K562 (cell line): ENCODE measurements at regions not wholly inside any gene's neighbourhood (a gene's known extent, or its start where the extent isn't known, plus 50 kb on each side); places are given as distances from the start of the nearest gene placed in this dataset.

Experiments
- ATAC-seq: fragments of 200-7000 bp; cut with Tn5 transposase; 3 replicates; pipeline ENCODE4 v1.9.1; 2020; ENCODE audit warnings: moderate library complexity
- BruUV-seq: library from RNA; stranded (reverse); fragments of 400-500 nt; replicated peaks from 2 replicates; lab custom pipeline; 2021; lab: Mats Ljungman, UMichigan
- CTCF ChIA-PET: fragments of 300-600 bp; formaldehyde crosslinking; extraction: SDS; loops from one replicate; lab custom pipeline; 2021; ENCODE audit warnings: low intra/inter-chr PET ratio; lab: Yijun Ruan, JAX
- POLR2A ChIA-PET: fragments of 300-600, 350-650 bp; sonication (Branson Sonifier 250); formaldehyde crosslinking; extraction: SDS; loops from one replicate; lab custom pipeline; 2021; ENCODE audit warnings: antibody characterized with exemption, inconsistent platforms; lab: Yijun Ruan, JAX
- DNase-seq, 4 experiments: peaks; one replicate each; pipeline versions ENCODE4 v3.0.0 to v3.0.0-alpha.2; 2011 to 2018; ENCODE audit warnings: low spot score in 3 of 4, mixed read lengths in 3 of 4; ENCODE audit errors: extremely low read depth in 1 of 4
- FAIRE-seq: peaks from 2 replicates; lab custom pipeline; 2011; peaks lifted over from hg19 to GRCh38; lab: Jason Lieb, UNC
- H2AFZ ChIP-seq: 2 replicates; pipeline ENCODE4 v1.6.0; 2011; ENCODE audit warnings: low read depth, low read length, control low read depth, inconsistent platforms
- H3K27ac ChIP-seq: fragments of 200-600 bp; 3 replicates; pipeline ENCODE4 v1.8.0; 2011; ENCODE audit warnings: low read depth, mild to moderate bottlenecking, control low read depth, inconsistent platforms, low read length, moderate library complexity, mixed read lengths; ENCODE audit errors: extremely low read depth
- H3K27me3 ChIP-seq, 2 experiments: fragments of 300-600 bp in 1 of 2; 2 replicates in 1 of 2; 3 replicates in 1 of 2; pipeline versions ENCODE4 v1.6.0 to v1.8.0; 2011; ENCODE audit warnings: inconsistent platforms in 2 of 2, low read length in 2 of 2, mild to moderate bottlenecking in 1 of 2, mixed read lengths in 1 of 2, moderate library complexity in 1 of 2; ENCODE audit not compliant: control insufficient read depth in 2 of 2, insufficient read depth in 2 of 2
- H3K36me3 ChIP-seq: fragments of 300-600 bp; 3 replicates; pipeline ENCODE4 v1.8.0; 2011; ENCODE audit warnings: mild to moderate bottlenecking, low read length, inconsistent platforms; ENCODE audit not compliant: control insufficient read depth, insufficient read depth
- H3K4me1 ChIP-seq, 2 experiments: fragments of 200-600 bp in 1 of 2; replicated peaks in 1 of 2; 2 replicates in 1 of 2; 3 replicates in 1 of 2; pipeline versions ENCODE4 v1.5.1 to v1.8.0; 2011; ENCODE audit warnings: inconsistent platforms in 2 of 2, low read length in 2 of 2, mild to moderate bottlenecking in 1 of 2, mixed read lengths in 1 of 2, moderate library complexity in 1 of 2; ENCODE audit not compliant: control insufficient read depth in 2 of 2, insufficient read depth in 2 of 2
- H3K4me2 ChIP-seq: 2 replicates; pipeline ENCODE4 v1.6.1; 2011; ENCODE audit warnings: low read length, control low read depth, inconsistent platforms, mixed read lengths; ENCODE audit not compliant: insufficient read depth
- H3K4me3 ChIP-seq: fragments of 200-600 bp; sonication (generic), shearing (Covaris generic); 2 replicates; pipeline ENCODE4 v1.5.1; 2016; ENCODE audit warnings: control low read depth, inconsistent platforms
- H3K79me2 ChIP-seq: fragments of 200-600 bp; 3 replicates; pipeline ENCODE4 v1.8.0; 2011; ENCODE audit warnings: low read length, inconsistent platforms; ENCODE audit not compliant: control insufficient read depth, insufficient read depth
- H3K9ac ChIP-seq, 2 experiments: 2 replicates each; pipeline versions ENCODE4 v1.6.0 to v1.6.1; 2011; ENCODE audit warnings: low read depth in 2 of 2, low read length in 2 of 2, control low read depth in 1 of 2, inconsistent platforms in 1 of 2, mild to moderate bottlenecking in 1 of 2, mixed read lengths in 1 of 2; ENCODE audit not compliant: insufficient read depth in 1 of 2
- H3K9me1 ChIP-seq: one replicate; pipeline ENCODE4 v1.6.0; 2011; ENCODE audit warnings: inconsistent platforms, mild to moderate bottlenecking, low read length, moderate library complexity; ENCODE audit not compliant: control insufficient read depth, insufficient read depth
- H3K9me3 ChIP-seq: replicated peaks from 2 replicates; pipeline ENCODE4 v1.5.1; 2011; ENCODE audit warnings: low read depth, low read length, inconsistent platforms; ENCODE audit not compliant: control insufficient read depth, insufficient read depth
- H4K20me1 ChIP-seq: replicated peaks from 2 replicates; pipeline ENCODE4 v1.6.1; 2011; ENCODE audit warnings: low read length, inconsistent platforms, mixed read lengths; ENCODE audit not compliant: control insufficient read depth, insufficient read depth
- CHD4 ChIP-seq: fragments of 200-600 bp; sonication (generic); IDR thresholded peaks from 3 replicates; pipeline ENCODE4 v1.6.1; 2012; ENCODE audit warnings: low read depth, mild to moderate bottlenecking, mixed read lengths, low read length, inconsistent platforms; ENCODE audit not compliant: insufficient read depth, insufficient replicate concordance, poor library complexity, severe bottlenecking
- CREBBP ChIP-seq: IDR thresholded peaks from one replicate; pipeline ENCODE4 v1.6.1; 2012; ENCODE audit warnings: low read depth, mild to moderate bottlenecking, control low read depth, inconsistent platforms, low read length
- WGBS: fragments of 100-300 bp; shearing (Covaris generic); methylation state at CpG from one replicate; pipeline ENCODE4 v1.1.6; 2016; ENCODE audit warnings: low coverage, mixed read lengths; ENCODE audit not compliant: insufficient coverage; ENCODE audit errors: missing lambda C conversion rate; 5-methylcytosine and 5-hydroxymethylcytosine counted together
- in situ Hi-C: fragments of 300-500 bp; cut with MboI; formaldehyde crosslinking; loops from 4 replicates; pipeline ENCODE4 v1.15.0; 2018; ENCODE audit warnings: inconsistent platforms, mixed read lengths
- intact Hi-C: fragments of 100-400 bp; cut with micrococcal nuclease; formaldehyde crosslinking; loops from 2 replicates; pipeline ENCODE4 v1.14.2; 2022
- TF ChIP-seq, protein P1 (sequence below), 2 experiments: fragments of 200-800 bp in 1 of 2; sonication (Bioruptor generic) in 1 of 2; sonication (generic) in 1 of 2; formaldehyde crosslinking in 1 of 2; IDR thresholded peaks in 1 of 2; conservative IDR thresholded peaks in 1 of 2; 2 replicates each; pipeline versions ENCODE4 v1.5.0 to v1.6.1; 2016 to 2020; ENCODE audit warnings: missing compliant biosample characterization in 1 of 2, missing genetic modification characterization in 1 of 2, missing genetic modification reagents in 1 of 2

DNA sequence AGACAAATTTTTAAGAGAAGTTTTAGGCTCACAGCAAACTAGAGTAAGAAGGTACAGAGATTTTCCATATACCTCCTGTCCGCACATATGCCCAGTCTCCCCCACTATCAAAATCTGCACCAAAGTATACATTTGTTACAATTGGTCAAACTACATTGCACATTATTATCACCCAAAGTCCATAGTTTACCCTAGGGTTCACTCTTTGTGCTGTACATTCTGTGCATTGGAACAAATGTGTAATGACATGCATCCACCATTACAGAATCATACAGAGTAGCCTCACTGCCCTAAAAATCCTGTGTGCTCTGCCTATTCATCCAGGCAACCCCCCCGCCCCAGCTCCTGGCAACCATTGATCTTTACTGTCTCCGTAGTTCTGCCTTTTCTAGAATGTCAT, 61.7 kb upstream of the SPRED2 start:
- no peaks in the 10 kb centered on the region for H3K9me3 ChIP-seq
- 52% methylated on average over 3 of the region's 3 CpGs for WGBS
- no peaks in the 10 kb centered on the region; a peak in 1 of 5 replicates for H3K4me1 ChIP-seq
- intact Hi-C loops (no loop called here), in situ Hi-C loops (no loop called here)
- H2AFZ ChIP-seq, result no peak overlapping the region
- no peak overlapping the region for H3K4me2 ChIP-seq
- ChIA-PET CTCF (no interaction called here), POLR2A (interaction anchor here (1.0 kb wide), 1 partner anchor 10 kb away, joined by 3 read pairs; no protein-coding TSS in a partner anchor)
- no peaks in the 10 kb centered on the region for H3K9me1 ChIP-seq
- no peaks in the 10 kb centered on the region for H3K36me3 ChIP-seq
- no TSS peak for BruUV-seq
- ATAC-seq, result no peak; the same call in 2 of the 3 replicates
- TF ChIP-seq CREBBP (no peak), CHD4 (no peak)
- TF ChIP-seq, protein P1, sequence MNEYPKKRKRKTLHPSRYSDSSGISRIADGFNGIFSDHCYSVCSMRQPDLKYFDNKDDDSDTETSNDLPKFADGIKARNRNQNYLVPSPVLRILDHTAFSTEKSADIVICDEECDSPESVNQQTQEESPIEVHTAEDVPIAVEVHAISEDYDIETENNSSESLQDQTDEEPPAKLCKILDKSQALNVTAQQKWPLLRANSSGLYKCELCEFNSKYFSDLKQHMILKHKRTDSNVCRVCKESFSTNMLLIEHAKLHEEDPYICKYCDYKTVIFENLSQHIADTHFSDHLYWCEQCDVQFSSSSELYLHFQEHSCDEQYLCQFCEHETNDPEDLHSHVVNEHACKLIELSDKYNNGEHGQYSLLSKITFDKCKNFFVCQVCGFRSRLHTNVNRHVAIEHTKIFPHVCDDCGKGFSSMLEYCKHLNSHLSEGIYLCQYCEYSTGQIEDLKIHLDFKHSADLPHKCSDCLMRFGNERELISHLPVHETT (CRISPR knock-in tag; conservative IDR thresholded peaks at IDR 0.05 in 1 of 2, IDR thresholded peaks at IDR 0.05 in 1 of 2), result no peak
- no peak for DNase-seq
- H3K27ac ChIP-seq, result no peak overlapping the region
- H3K9ac ChIP-seq, result no peak overlapping the region
- no peaks in the 10 kb centered on the region for H3K27me3 ChIP-seq
- no peak overlapping the region for H3K4me3 ChIP-seq
- no peak for FAIRE-seq
- no peaks in the 10 kb centered on the region for H3K79me2 ChIP-seq
- H4K20me1 ChIP-seq, result no peaks in the 10 kb centered on the region
